Fibroblast of pulmonary artery (primary cell): ENCODE measurements at regions not wholly inside any gene's neighbourhood (a gene's known extent, or its start where the extent isn't known, plus 50 kb on each side); places are given as distances from the start of the nearest gene placed in this dataset.

Source experiments
- DNase-seq: peaks from one replicate; pipeline ENCODE4 v3.0.0-alpha.2; 2010; ENCODE audit warnings: low read depth
- H3K4me3 ChIP-seq: replicated peaks from 2 replicates; pipeline ENCODE4 v1.5.1; 2011; ENCODE audit warnings: low read depth, mild to moderate bottlenecking, control low read depth, low read length, moderate library complexity
- TF ChIP-seq, protein P1 (sequence below): IDR thresholded peaks from 2 replicates; pipeline ENCODE4 v1.5.1; 2011; ENCODE audit warnings: mild to moderate bottlenecking, control low read depth, low read length, inconsistent platforms; ENCODE audit errors: missing control alignments

DNA sequence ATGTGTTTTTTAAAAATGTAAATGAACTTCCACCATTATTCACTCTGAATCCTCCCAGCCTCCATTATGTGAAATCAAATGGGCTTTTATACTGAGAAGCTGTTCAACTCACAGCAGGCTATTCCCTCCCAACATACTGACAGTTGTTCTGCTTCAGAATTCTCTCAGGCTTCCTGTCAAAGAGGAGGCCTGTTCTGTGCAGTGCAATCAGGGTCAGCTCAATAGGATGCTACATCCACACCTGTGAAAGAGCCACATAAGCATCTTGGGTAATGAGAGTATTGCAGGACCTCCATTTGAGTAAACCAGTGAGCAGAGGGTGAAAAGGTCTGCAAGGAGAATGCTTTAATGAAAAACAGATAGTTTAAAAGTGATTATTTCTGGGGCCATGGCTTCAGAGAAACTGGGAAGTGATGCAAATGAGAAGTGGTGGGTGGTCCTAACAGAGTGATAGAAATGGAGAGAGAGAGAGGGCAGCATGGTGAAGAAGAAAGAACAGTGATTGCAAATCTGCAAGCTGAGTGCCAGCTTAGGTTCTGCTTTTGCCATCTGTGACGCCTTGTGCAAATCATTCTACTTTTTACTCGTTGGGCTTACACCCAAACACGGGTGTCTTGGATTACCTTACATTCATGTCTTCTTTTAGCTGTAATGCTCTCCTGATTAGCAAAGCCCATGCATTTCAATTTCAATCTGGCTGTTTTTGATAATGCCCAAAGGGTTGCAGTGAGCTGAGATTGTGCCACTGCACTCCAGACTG, 202.5 kb upstream of the NMUR2 start:
- DNase-seq: no peak
- TF ChIP-seq, protein P1, sequence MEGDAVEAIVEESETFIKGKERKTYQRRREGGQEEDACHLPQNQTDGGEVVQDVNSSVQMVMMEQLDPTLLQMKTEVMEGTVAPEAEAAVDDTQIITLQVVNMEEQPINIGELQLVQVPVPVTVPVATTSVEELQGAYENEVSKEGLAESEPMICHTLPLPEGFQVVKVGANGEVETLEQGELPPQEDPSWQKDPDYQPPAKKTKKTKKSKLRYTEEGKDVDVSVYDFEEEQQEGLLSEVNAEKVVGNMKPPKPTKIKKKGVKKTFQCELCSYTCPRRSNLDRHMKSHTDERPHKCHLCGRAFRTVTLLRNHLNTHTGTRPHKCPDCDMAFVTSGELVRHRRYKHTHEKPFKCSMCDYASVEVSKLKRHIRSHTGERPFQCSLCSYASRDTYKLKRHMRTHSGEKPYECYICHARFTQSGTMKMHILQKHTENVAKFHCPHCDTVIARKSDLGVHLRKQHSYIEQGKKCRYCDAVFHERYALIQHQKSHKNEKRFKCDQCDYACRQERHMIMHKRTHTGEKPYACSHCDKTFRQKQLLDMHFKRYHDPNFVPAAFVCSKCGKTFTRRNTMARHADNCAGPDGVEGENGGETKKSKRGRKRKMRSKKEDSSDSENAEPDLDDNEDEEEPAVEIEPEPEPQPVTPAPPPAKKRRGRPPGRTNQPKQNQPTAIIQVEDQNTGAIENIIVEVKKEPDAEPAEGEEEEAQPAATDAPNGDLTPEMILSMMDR: no peak
- no peak overlapping the region for H3K4me3 ChIP-seq

DNA sequence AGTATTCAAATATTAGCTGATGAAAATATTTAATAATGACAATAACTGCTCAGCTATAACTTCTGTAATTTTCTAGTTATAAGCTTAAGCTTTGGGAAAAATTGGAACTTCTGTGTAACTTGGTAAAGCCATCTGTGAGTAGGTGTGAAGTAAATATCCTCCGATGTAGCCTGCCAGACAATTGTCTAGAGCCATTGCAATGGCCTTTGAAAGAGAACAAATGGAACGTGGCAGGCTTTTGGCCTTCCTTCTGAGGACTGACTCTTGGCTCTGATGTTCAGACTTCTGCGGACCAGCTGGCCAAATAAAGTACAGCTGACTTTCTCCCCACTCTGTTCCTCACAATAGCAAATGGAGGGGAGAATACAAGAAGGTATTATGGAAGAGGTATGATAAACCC, 203.4 kb upstream of the NMUR2 start:
- H3K4me3 ChIP-seq: no peak overlapping the region
- DNase-seq: no peak
- TF ChIP-seq, protein P1: no peak

DNA sequence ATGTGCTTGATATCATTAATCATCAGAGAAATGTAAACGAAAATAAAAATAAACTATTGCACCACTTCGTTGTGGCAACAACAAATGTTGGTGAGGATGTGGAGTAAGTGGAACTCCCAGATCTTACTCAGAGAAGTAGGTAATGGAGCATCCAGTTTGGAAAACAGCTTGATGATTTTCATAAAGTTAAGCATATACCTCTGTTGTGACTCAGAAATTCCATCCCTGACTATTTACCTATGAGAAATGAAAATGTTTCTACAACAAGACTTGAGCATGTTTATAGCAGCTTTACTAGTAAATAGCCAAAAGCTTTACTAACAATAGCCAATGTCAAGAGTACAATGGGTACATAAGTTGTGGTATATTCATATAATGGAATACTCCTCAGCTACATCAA, 214.7 kb upstream of the NMUR2 start:
- TF ChIP-seq, protein P1: no peak
- no peak overlapping the region for H3K4me3 ChIP-seq
- no peak for DNase-seq

DNA sequence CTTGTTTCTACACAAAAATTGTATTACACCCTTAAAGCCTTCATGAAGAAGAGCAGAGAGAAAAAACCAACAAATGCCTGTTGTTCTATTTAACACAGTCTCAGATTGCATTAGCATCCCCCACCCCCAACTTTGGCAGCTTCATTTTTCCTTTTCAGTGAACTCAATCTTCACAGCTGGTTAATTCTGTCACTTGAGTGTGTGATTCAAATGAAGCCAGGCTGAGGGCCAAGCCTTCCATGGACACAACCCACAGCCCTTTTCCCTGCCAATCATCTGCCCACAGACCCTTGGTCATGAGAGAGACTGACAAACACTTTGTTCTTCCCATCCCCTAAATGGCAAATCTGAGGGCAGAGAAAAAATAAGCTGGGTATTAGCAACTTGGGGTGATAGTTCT, 217.5 kb upstream of the NMUR2 start:
- DNase-seq: no peak
- TF ChIP-seq, protein P1: no peak
- H3K4me3 ChIP-seq: no peak overlapping the region

DNA sequence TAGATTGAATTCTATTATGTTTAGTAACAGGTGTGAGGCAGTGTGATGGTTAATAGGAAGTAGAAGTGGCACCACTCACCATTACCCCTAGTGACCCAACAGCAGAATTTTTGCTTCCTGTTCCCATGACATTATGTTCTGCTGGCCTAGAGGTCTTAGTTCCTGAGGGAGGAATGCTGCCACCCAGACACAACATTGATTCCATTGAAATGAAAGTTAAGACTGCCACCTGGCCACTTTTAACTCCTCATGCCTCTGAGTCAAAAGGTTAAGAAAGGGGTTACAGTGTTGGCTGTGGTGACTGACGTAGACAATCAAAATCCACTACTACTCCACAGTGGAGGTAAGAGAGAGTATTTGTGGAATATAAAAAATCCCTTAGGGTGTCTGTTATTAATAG, 218.9 kb upstream of the NMUR2 start:
- TF ChIP-seq, protein P1: no peak
- DNase-seq: no peak

DNA sequence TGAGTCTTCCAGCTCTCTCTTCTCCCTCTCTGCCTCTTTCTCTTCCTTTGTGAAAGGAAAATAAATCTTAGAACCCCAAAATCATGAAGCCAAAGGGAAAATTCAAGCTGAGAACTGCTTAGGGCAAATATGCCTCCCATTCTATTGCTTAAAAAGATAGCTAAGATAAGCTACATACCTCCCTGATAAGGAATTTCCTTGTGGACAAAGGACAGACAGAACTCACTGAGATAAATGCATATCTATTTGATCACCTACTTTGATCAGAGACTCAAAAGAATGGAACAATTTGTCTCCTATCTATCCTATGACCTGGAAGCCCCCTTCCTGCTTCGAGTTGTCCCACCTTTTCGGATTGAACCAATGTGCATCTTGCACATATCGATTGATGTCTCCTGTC, 220.6 kb upstream of the NMUR2 start:
- no peak for DNase-seq
- H3K4me3 ChIP-seq: no peak overlapping the region
- TF ChIP-seq, protein P1: no peak

More for the DNA sequence above, 218.9 kb upstream of the NMUR2 start:
- no peak overlapping the region for H3K4me3 ChIP-seq

DNA sequence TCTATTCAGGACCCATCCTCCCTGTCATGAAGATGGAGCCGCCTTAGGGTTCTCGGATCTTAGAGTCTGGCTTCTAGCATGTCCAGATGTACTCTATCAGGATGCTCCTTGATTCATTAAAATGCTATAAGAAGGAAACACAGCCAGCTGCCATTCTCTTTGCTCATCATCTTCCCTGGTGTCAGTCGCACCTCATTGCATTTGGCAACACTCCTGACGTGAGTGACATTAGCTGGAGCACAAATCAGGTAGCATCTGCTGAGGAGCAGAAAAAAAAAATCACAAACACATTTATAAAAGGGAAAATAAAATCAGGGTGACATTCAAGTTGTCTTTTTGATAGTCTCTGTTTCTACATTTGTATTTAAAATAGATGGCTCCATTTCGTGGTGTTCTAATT, 226.1 kb upstream of the NMUR2 start:
- no peak for DNase-seq
- no peak overlapping the region for H3K4me3 ChIP-seq
- TF ChIP-seq, protein P1: no peak
